Colonic mucosa (tissue), 4 donors: ENCODE measurements at regions not wholly inside any gene's neighbourhood (a gene's known extent, or its start where the extent isn't known, plus 50 kb on each side); places are given as distances from the start of the nearest gene placed in this dataset.

Source experiments
- DNase-seq: peaks from one replicate; pipeline ENCODE4 v3.0.0-alpha.2; 2020
- H3K27ac ChIP-seq: fragments of 200-600 bp; one replicate; pipeline ENCODE4 v1.8.0; 2021
- H3K27me3 ChIP-seq: fragments of 200-600 bp; one replicate; pipeline ENCODE4 v1.8.0; 2021
- H3K36me3 ChIP-seq: fragments of 200-600 bp; one replicate; pipeline ENCODE4 v1.8.0; 2021
- H3K4me1 ChIP-seq: fragments of 200-600 bp; one replicate; pipeline ENCODE4 v1.8.0; 2021; ENCODE audit warnings: mild to moderate bottlenecking
- H3K4me3 ChIP-seq: fragments of 200-600 bp; one replicate; pipeline ENCODE4 v1.8.0; 2021
- H3K9ac ChIP-seq, 2 donors: one replicate each; pipeline ENCODE4 v1.7.0; 2013; ENCODE audit warnings: control low read depth in 2 of 2, low read depth in 2 of 2, low read length in 2 of 2
- H3K9me3 ChIP-seq: fragments of 200-600 bp; one replicate; pipeline ENCODE4 v1.8.0; 2021
- intact Hi-C: fragments of 100-400 bp; cut with DNase I; formaldehyde crosslinking; loops from one replicate; pipeline ENCODE4 v1.14.1; 2022
- TF ChIP-seq, protein P1 (sequence below): fragments of 200-600 bp; IDR thresholded peaks from one replicate; pipeline ENCODE4 v1.8.0; 2022; ENCODE audit warnings: antibody characterized with exemption, mild to moderate bottlenecking
- donor health status: healthy.
- donor health status: DM: no; HTN: no; CAD: no.
- donor health status: DM: no; HTN: no; CAD: no.

DNA sequence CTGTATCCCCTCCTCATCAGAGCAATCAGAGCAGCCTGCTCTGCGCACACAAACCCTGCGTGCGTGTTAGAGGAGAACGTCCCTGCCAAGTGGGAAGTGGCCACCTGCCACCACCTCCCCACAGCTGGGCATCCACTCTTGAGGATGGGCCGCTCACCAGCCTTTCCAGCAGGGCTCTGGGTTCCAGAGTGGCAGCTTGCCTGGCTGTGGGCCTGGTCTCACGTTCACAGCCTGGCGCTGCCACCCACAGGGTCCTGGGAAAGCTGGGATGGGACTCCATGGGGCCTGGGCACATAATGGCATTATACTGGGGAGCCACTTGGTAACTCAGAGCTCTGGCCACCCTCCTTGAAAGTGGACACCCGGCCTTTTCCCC is 151.1 kb upstream of the PPP2R2D start:
- Histone ChIP-seq H3K36me3 (no peaks in the 10 kb centered on the region), H3K9ac (no peak overlapping the region), H3K4me1 (no peaks in the 10 kb centered on the region), H3K4me3 (no peak overlapping the region), H3K27me3 (no peaks in the 10 kb centered on the region), H3K27ac (no peak overlapping the region), H3K9me3 (no peaks in the 10 kb centered on the region)
- intact Hi-C loops: no loop called here
- DNase-seq: no peak
- TF ChIP-seq, protein P1, sequence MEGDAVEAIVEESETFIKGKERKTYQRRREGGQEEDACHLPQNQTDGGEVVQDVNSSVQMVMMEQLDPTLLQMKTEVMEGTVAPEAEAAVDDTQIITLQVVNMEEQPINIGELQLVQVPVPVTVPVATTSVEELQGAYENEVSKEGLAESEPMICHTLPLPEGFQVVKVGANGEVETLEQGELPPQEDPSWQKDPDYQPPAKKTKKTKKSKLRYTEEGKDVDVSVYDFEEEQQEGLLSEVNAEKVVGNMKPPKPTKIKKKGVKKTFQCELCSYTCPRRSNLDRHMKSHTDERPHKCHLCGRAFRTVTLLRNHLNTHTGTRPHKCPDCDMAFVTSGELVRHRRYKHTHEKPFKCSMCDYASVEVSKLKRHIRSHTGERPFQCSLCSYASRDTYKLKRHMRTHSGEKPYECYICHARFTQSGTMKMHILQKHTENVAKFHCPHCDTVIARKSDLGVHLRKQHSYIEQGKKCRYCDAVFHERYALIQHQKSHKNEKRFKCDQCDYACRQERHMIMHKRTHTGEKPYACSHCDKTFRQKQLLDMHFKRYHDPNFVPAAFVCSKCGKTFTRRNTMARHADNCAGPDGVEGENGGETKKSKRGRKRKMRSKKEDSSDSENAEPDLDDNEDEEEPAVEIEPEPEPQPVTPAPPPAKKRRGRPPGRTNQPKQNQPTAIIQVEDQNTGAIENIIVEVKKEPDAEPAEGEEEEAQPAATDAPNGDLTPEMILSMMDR: no peak

DNA sequence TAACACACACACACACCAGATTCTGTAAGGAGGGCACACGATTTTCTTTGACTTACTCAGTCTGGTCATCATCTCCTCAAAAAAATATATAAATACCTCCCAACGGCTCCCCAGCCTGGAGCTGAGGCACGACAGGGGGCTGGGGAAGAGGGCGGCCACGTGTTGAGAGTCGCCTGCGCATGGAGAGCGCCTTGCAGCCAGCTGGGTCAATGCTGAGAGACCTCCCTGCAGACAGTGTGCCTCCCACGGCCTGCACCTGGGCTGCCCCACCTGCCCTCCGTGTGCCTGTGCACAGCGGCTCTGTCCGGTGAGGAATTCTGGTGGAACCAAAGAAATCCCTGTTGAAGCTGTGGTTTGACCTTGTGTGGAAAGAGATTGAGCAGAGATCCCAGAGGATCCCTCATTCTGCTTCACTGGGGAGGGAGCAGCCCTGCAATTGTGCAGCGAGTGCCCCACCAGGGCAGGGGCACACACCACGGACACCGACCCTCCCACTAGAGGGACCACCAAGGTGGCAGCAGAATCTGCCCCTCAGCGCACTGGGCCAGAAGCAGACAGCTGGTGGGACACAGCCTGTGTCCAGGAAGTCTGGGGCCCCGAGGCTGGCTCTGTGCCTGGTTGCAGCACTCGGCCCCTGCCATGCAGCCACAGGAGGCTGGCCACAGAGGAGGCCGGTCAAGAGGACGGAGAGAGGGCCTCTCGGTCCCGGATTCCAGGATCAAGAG is 150.5 kb upstream of the PPP2R2D start:
- DNase-seq: no peak

DNA sequence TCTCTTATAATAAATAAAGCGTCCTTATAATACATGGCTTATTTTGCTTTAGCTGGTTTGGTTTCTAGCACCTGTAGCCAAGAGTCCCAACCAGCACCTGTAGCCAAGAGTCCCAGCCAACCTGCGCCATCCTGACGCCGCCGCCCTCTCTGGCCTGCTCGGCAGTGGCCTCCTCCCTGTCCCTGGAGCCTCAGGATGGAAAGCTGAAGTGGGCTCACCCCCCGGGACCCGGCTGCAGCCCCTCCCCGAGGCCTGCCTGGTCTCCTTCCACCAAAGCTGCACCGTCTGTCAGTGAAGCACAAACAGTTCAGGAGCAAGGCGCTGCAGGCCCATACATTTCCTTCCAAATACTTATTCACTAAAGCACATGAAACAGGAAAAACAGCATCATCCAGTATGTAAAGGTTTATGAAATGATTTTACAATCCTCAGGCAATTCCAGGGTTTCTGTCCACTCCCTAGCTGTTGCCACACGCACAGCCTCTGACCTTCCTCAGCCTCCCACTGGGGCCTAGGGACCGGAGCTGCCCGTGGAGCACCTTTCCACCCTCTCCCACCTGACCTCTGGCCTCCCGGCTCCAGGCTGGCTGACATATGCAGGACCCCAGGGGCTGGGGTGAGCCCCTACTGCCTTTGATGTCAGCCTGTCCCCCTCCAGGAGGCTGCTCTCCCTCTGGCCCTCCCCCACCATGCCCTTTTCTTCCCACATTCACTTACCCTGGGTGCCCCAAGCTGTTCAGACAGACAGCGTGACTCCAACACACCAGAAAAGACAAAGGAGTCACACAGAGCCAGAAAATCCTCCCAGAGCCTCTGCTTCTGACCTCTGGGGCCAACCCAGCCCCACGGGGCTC is 149.6 kb upstream of the PPP2R2D start:
- intact Hi-C loops: no loop called here
- Histone ChIP-seq H3K27me3 (no peaks in the 10 kb centered on the region), H3K9ac (no peak overlapping the region), H3K4me3 (no peak overlapping the region), H3K36me3 (no peaks in the 10 kb centered on the region), H3K9me3 (no peaks in the 10 kb centered on the region), H3K27ac (no peak overlapping the region), H3K4me1 (no peaks in the 10 kb centered on the region)
- DNase-seq: no peak
- TF ChIP-seq, protein P1: no peak

More for the DNA sequence above, 150.5 kb upstream of the PPP2R2D start:
- H3K9me3 ChIP-seq: no peaks in the 10 kb centered on the region
- no peak overlapping the region for H3K27ac ChIP-seq
- H3K9ac ChIP-seq: no peak overlapping the region
- TF ChIP-seq, protein P1: no peak
- H3K27me3 ChIP-seq: no peaks in the 10 kb centered on the region
- H3K4me1 ChIP-seq: no peaks in the 10 kb centered on the region
- no peak overlapping the region for H3K4me3 ChIP-seq
- intact Hi-C loops: no loop called here
- H3K36me3 ChIP-seq: no peaks in the 10 kb centered on the region

DNA sequence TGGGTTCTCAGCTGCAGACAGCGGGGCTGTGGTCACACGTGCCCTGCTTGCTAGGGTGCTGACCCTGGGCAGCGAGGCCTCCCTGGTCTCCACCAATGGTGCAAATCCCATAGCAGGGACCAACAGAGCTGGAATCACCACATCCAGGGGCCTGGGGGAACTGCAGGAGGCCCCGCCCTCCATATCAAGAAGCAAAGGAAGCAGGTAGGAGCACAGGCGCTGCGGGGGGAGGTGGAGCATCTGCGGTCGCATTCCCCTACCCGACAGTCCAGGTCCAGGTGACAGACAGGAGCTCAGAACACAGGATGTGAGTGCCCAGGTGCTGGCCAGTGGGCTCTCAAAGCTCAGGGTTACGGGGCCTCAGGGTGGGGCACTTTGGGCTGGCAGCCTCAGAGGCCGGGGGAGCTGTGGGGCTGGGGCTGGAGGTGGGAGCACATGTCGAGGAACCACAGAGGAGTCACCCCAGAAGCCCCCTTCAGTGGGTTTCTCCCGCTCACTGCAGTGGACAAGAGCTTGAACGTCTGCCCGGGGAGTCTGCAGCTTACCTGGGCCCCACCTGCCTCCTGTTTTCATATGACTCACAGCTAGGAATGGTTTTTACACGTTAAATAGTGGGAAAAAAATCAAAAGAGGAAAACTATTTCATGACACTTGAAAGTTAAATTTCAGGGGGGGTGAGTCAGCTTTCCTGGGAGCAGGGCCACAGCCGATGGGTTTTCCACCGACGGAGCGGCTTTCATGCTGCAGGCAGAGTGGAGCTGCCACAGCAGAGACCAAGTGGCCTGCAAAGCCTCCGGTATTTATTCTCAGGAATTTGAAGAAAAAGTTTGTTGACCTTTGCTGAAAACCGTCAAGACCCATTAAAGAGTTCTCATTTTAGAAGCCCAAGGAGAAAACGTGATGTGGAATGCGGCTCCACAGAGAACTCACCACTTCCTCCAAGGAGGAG is 148.7 kb upstream of the PPP2R2D start:
- Histone ChIP-seq H3K27ac (no peak overlapping the region), H3K4me3 (no peak overlapping the region), H3K9me3 (no peaks in the 10 kb centered on the region), H3K9ac (no peak overlapping the region), H3K4me1 (no peaks in the 10 kb centered on the region), H3K36me3 (no peaks in the 10 kb centered on the region), H3K27me3 (no peaks in the 10 kb centered on the region)
- DNase-seq: no peak
- intact Hi-C loops: no loop called here
- TF ChIP-seq, protein P1: no peak

DNA sequence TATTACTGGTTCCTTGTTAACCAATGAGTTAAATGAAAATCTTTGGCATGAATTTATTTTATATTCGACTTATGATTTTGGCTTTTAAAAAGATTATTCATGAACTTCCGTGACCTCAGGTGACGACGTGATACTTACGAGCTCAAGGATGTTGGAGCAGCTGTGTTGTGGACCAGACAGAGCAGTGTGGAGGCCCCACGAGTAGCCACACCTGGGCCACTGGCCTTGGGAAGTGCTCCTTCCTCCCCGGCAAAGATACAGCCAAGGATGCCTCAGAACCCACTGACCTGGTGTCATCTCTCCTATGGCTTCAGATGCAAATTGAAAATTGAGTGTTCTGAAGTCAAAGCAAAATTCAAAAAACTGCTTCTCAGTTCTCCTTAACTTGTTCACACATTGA is 147.5 kb upstream of the PPP2R2D start:
- Histone ChIP-seq H3K36me3 (no peaks in the 10 kb centered on the region), H3K27me3 (no peaks in the 10 kb centered on the region), H3K9ac (no peak overlapping the region), H3K4me3 (no peak overlapping the region), H3K27ac (no peak overlapping the region), H3K9me3 (no peaks in the 10 kb centered on the region), H3K4me1 (no peaks in the 10 kb centered on the region)
- no peak for DNase-seq
- intact Hi-C loops: no loop called here
- TF ChIP-seq, protein P1: no peak
